Renal pelvis (tissue), 1 donor: ENCODE measurements at regions not wholly inside any gene's neighbourhood (a gene's known extent, or its start where the extent isn't known, plus 50 kb on each side); places are given as distances from the start of the nearest gene placed in this dataset.

Source experiments
- DNase-seq: peaks from one replicate; pipeline ENCODE4 v3.0.0-alpha.2; 2013

GRCh38 chr22:49289822-49290679 is 537.6 kb downstream of the BRD1 start:
- DNase-seq: no peak

- no peak for DNase-seq
Observed at GRCh38 chr22:49286181-49286760, 541.4 kb downstream of the BRD1 start.

- DNase-seq: no peak
Observed at GRCh38 chr22:49284931-49285330, 542.7 kb downstream of the BRD1 start.

- no peak for DNase-seq
Observed at GRCh38 chr22:49284056-49284784, 543.5 kb downstream of the BRD1 start.

GRCh38 chr22:49282596-49282995 is 545.1 kb downstream of the BRD1 start:
- no peak for DNase-seq

GRCh38 chr22:49281467-49282340 is 546.0 kb downstream of the BRD1 start:
- no peak for DNase-seq

GRCh38 chr22:49278340-49278739 is 549.3 kb downstream of the BRD1 start:
- peak; percentile 58 for DNase-seq

GRCh38 chr22:49276567-49276966 is 551.1 kb downstream of the BRD1 start:
- DNase-seq: no peak

GRCh38 chr22:49274754-49275380 is 552.8 kb downstream of the BRD1 start:
- DNase-seq: no peak

GRCh38 chr22:49272546-49273125 is 555.0 kb downstream of the BRD1 start:
- DNase-seq: no peak

GRCh38 chr22:49271831-49272230 is 555.8 kb downstream of the BRD1 start:
- no peak for DNase-seq

- DNase-seq: no peak
Observed at GRCh38 chr22:49271369-49271727, 556.3 kb downstream of the BRD1 start.

GRCh38 chr22:49270595-49271368 is 556.9 kb downstream of the BRD1 start:
- DNase-seq: no peak

GRCh38 chr22:49269928-49270327 is 557.7 kb downstream of the BRD1 start:
- no peak for DNase-seq

- no peak for DNase-seq
Observed at GRCh38 chr22:49269371-49269770, 558.3 kb downstream of the BRD1 start.

GRCh38 chr22:49268924-49269323 is 558.7 kb downstream of the BRD1 start:
- DNase-seq: no peak

- no peak for DNase-seq
Observed at GRCh38 chr22:49267996-49268395, 559.7 kb downstream of the BRD1 start.

- DNase-seq: no peak
Observed at GRCh38 chr22:49266561-49267519, 560.8 kb downstream of the BRD1 start.

- no peak for DNase-seq
Observed at GRCh38 chr22:49264696-49265095, 563.0 kb downstream of the BRD1 start.
